Erythroblast (primary cell): ENCODE measurements at regions not wholly inside any gene's neighbourhood (a gene's known extent, or its start where the extent isn't known, plus 50 kb on each side); places are given as distances from the start of the nearest gene placed in this dataset.

Experiments
- GATA1 ChIP-seq: IDR thresholded peaks from 2 replicates; pipeline ENCODE4 v1.6.1; 2011; ENCODE audit warnings: low read depth, mild to moderate bottlenecking, control low read depth, low read length, moderate library complexity
- POLR2A ChIP-seq: IDR thresholded peaks from 2 replicates; pipeline ENCODE4 v1.6.1; 2011; ENCODE audit warnings: mild to moderate bottlenecking, low read length

DNA sequence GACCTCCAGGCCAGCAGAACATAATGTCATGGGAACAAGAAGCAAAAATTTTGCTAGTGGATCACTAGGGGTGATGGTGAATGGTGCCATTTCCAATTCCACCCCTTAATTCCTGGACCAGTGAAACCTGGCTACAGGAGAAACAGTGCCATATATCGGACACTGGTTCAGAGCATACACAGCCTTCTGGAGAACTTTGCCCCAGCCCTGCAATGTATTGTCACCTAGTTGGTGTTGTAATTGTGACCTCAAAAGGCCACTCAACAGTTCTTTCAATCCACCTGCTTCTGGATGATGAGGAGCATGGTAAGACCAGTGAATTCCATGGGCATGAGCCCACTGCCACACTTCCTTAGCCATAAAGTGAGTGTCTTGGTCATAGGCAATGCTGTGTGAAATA lies 59.8 kb upstream of the AASS start:
- TF ChIP-seq POLR2A (no peak), GATA1 (no peak)
